ENCODE measurements at regions not wholly inside any gene's neighbourhood (a gene's known extent, or its start where the extent isn't known, plus 50 kb on each side); places are given as distances from the start of the nearest gene placed in this dataset.

GRCh38 chr5:112014783-112015395, 257.9 kb upstream of the NREP start:
- TF ChIP-seq CTCF (IDR thresholded peaks at IDR 0.05; ENCODE audit: insufficient read depth, low read depth, low read length) (no peak), EZH2 (IDR thresholded peaks at IDR 0.05; ENCODE audit: insufficient read depth, low read length) (no peak)

All from astrocyte (in vitro differentiated cells and primary cell).